ENCODE measurements at regions not wholly inside any gene's neighbourhood (a gene's known extent, or its start where the extent isn't known, plus 50 kb on each side); places are given as distances from the start of the nearest gene placed in this dataset.

- no peak overlapping the region for H2AFZ ChIP-seq
- TF ChIP-seq ZNF331 (CRISPR knock-in tag; IDR thresholded peaks at IDR 0.05; ENCODE audit: low read depth) (no peak), REST (IDR thresholded peaks at IDR 0.05; ENCODE audit: unreplicated experiment) (no peak), ETS1 (IDR thresholded peaks at IDR 0.05) (no peak), CREB1 (CRISPR knock-in tag; IDR thresholded peaks at IDR 0.05; ENCODE audit: low read depth) (no peak), NANOG (IDR thresholded peaks at IDR 0.05; ENCODE audit: borderline replicate concordance) (no peak), EZH2phosphoT487 (IDR thresholded peaks at IDR 0.05; ENCODE audit: unreplicated experiment) (no peak), ZNF114 (CRISPR knock-in tag; IDR thresholded peaks at IDR 0.05) (no peak)
- TF ChIP-seq, protein P1, sequence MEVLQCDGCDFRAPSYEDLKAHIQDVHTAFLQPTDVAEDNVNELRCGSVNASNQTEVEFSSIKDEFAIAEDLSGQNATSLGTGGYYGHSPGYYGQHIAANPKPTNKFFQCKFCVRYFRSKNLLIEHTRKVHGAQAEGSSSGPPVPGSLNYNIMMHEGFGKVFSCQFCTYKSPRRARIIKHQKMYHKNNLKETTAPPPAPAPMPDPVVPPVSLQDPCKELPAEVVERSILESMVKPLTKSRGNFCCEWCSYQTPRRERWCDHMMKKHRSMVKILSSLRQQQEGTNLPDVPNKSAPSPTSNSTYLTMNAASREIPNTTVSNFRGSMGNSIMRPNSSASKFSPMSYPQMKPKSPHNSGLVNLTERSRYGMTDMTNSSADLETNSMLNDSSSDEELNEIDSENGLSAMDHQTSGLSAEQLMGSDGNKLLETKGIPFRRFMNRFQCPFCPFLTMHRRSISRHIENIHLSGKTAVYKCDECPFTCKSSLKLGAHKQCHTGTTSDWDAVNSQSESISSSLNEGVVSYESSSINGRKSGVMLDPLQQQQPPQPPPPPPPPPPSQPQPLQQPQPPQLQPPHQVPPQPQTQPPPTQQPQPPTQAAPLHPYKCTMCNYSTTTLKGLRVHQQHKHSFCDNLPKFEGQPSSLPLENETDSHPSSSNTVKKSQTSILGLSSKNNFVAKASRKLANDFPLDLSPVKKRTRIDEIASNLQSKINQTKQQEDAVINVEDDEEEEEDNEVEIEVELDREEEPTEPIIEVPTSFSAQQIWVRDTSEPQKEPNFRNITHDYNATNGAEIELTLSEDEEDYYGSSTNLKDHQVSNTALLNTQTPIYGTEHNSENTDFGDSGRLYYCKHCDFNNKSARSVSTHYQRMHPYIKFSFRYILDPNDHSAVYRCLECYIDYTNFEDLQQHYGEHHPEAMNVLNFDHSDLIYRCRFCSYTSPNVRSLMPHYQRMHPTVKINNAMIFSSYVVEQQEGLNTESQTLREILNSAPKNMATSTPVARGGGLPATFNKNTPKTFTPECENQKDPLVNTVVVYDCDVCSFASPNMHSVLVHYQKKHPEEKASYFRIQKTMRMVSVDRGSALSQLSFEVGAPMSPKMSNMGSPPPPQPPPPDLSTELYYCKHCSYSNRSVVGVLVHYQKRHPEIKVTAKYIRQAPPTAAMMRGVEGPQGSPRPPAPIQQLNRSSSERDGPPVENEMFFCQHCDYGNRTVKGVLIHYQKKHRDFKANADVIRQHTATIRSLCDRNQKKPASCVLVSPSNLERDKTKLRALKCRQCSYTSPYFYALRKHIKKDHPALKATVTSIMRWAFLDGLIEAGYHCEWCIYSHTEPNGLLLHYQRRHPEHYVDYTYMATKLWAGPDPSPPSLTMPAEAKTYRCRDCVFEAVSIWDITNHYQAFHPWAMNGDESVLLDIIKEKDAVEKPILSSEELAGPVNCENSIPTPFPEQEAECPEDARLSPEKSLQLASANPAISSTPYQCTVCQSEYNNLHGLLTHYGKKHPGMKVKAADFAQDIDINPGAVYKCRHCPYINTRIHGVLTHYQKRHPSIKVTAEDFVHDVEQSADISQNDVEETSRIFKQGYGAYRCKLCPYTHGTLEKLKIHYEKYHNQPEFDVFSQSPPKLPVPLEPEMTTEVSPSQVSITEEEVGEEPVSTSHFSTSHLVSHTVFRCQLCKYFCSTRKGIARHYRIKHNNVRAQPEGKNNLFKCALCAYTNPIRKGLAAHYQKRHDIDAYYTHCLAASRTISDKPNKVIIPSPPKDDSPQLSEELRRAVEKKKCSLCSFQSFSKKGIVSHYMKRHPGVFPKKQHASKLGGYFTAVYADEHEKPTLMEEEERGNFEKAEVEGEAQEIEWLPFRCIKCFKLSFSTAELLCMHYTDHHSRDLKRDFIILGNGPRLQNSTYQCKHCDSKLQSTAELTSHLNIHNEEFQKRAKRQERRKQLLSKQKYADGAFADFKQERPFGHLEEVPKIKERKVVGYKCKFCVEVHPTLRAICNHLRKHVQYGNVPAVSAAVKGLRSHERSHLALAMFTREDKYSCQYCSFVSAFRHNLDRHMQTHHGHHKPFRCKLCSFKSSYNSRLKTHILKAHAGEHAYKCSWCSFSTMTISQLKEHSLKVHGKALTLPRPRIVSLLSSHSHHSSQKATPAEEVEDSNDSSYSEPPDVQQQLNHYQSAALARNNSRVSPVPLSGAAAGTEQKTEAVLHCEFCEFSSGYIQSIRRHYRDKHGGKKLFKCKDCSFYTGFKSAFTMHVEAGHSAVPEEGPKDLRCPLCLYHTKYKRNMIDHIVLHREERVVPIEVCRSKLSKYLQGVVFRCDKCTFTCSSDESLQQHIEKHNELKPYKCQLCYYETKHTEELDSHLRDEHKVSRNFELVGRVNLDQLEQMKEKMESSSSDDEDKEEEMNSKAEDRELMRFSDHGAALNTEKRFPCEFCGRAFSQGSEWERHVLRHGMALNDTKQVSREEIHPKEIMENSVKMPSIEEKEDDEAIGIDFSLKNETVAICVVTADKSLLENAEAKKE (CRISPR knock-in tag; IDR thresholded peaks at IDR 0.05) = no peak
- no peaks in the 10 kb centered on the region for H3K27me3 ChIP-seq (ENCODE audit: insufficient read depth)
- Mint-ChIP-seq H3K4me3 (no peak overlapping the region), H3K9me3 (no peaks in the 10 kb centered on the region), H3K4me1 (peaks cover 8% of the 10 kb centered on the region), H3K36me3 (ENCODE audit: low read depth) (no peaks in the 10 kb centered on the region; the same call in 2 of the 3 replicates), H3K27ac (no peak overlapping the region), H3K27me3 (ENCODE audit: insufficient read depth, low read depth, poor library complexity) (peaks cover 7% of the 10 kb centered on the region)
- DNase-seq (ENCODE audit: low spot score) = no peak
- peak; percentile 94 for ATAC-seq
- no peaks in the 10 kb centered on the region for H3K9me2 ChIP-seq (ENCODE audit: insufficient read depth)
- H3K27ac ChIP-seq (ENCODE audit: low read depth) = no peak overlapping the region
- no peaks in the 10 kb centered on the region for H4K20me1 ChIP-seq (replicated peaks; ENCODE audit: insufficient read depth)
- no peak overlapping the region for H3K4me3 ChIP-seq
- H3K4me1 ChIP-seq (ENCODE audit: insufficient read depth) = no peaks in the 10 kb centered on the region
- no peaks in the 10 kb centered on the region for H3K79me2 ChIP-seq (replicated peaks; ENCODE audit: insufficient read depth)
- no peaks in the 10 kb centered on the region for H3K36me3 ChIP-seq (ENCODE audit: insufficient read depth)
- H3F3A ChIP-seq (replicated peaks; ENCODE audit: low read depth) = no peaks in the 10 kb centered on the region
- no peak overlapping the region for H3K4me2 ChIP-seq
Observed at GRCh38 chr1:5481889-5482288, 510.3 kb downstream of the NPHP4 start.
